Colon (tissue), 2 donors: ENCODE measurements at regions not wholly inside any gene's neighbourhood (a gene's known extent, or its start where the extent isn't known, plus 50 kb on each side); places are given as distances from the start of the nearest gene placed in this dataset.
"Not testable (repeated sequence)": the region's sequence is repeated elsewhere in the genome, so short reads cannot be mapped to it uniquely, and the experiment has no call there.

Experiments used
- FAIRE-seq: peaks from 2 replicates; lab custom pipeline; 2012; peaks lifted over from hg19 to GRCh38; lab: Jason Lieb, UNC
- donor health status: control.
- donor health status: control.

- no peak for FAIRE-seq
Measured at GRCh38 chr11:134845474-134846327, 433.7 kb upstream of the B3GAT1 start.

- no peak for FAIRE-seq
Measured at GRCh38 chr11:134844838-134845237, 432.8 kb upstream of the B3GAT1 start.

- no peak for FAIRE-seq
Measured at GRCh38 chr11:134843735-134844134, 431.7 kb upstream of the B3GAT1 start.

GRCh38 chr11:134843020-134843419 is 431.0 kb upstream of the B3GAT1 start:
- no peak for FAIRE-seq

GRCh38 chr11:134841972-134842371 is 429.9 kb upstream of the B3GAT1 start:
- FAIRE-seq: no peak

GRCh38 chr11:134841411-134841810 is 429.4 kb upstream of the B3GAT1 start:
- no peak for FAIRE-seq

- FAIRE-seq: no peak
Measured at GRCh38 chr11:134840945-134841344, 428.9 kb upstream of the B3GAT1 start.

GRCh38 chr11:134840165-134840564 is 428.1 kb upstream of the B3GAT1 start:
- not testable (repeated sequence) for FAIRE-seq

- FAIRE-seq: no peak
Measured at GRCh38 chr11:134838708-134839107, 426.7 kb upstream of the B3GAT1 start.

- FAIRE-seq: no peak
Measured at GRCh38 chr11:134837887-134838232, 425.8 kb upstream of the B3GAT1 start.

- no peak for FAIRE-seq
Measured at GRCh38 chr11:134837166-134837886, 425.3 kb upstream of the B3GAT1 start.

- FAIRE-seq: no peak
Measured at GRCh38 chr11:134836561-134836960, 424.5 kb upstream of the B3GAT1 start.

GRCh38 chr11:134835561-134835960 is 423.5 kb upstream of the B3GAT1 start:
- no peak for FAIRE-seq

- FAIRE-seq: no peak
Measured at GRCh38 chr11:134830312-134830711, 418.3 kb upstream of the B3GAT1 start.

- no peak for FAIRE-seq
Measured at GRCh38 chr11:134823970-134824369, 411.9 kb upstream of the B3GAT1 start.

- FAIRE-seq: no peak
Measured at GRCh38 chr11:134822897-134823296, 410.9 kb upstream of the B3GAT1 start.

- FAIRE-seq: no peak
Measured at GRCh38 chr11:134821422-134821821, 409.4 kb upstream of the B3GAT1 start.

GRCh38 chr11:134819041-134819440 is 407.0 kb upstream of the B3GAT1 start:
- FAIRE-seq: no peak

GRCh38 chr11:134818516-134818915 is 406.5 kb upstream of the B3GAT1 start:
- FAIRE-seq: no peak

- no peak for FAIRE-seq
Measured at GRCh38 chr11:134815404-134815803, 403.4 kb upstream of the B3GAT1 start.

- no peak for FAIRE-seq
Measured at GRCh38 chr11:134807997-134808396, 396.0 kb upstream of the B3GAT1 start.

- no peak for FAIRE-seq
Measured at GRCh38 chr11:134802598-134802997, 390.6 kb upstream of the B3GAT1 start.

GRCh38 chr11:134802116-134802515 is 390.1 kb upstream of the B3GAT1 start:
- no peak for FAIRE-seq

GRCh38 chr11:134801570-134801969 is 389.5 kb upstream of the B3GAT1 start:
- FAIRE-seq: no peak
